Fibroblast of skin of scalp (primary cell): ENCODE measurements at regions not wholly inside any gene's neighbourhood (a gene's known extent, or its start where the extent isn't known, plus 50 kb on each side); places are given as distances from the start of the nearest gene placed in this dataset.

Experiments
- DNase-seq: peaks from one replicate; pipeline ENCODE4 v3.0.0-alpha.2; 2013

GRCh38 chr3:189455641-189456417 lies 175.4 kb upstream of the TP63 start:
- DNase-seq, result peak; percentile 50

GRCh38 chr3:189457201-189457607 lies 174.0 kb upstream of the TP63 start:
- peak; percentile 36 for DNase-seq

GRCh38 chr3:189457631-189458412 lies 173.4 kb upstream of the TP63 start:
- DNase-seq, result no peak

- DNase-seq, result no peak
Measured at GRCh38 chr3:189458528-189458927, 172.7 kb upstream of the TP63 start.

GRCh38 chr3:189459231-189459630 lies 172.0 kb upstream of the TP63 start:
- DNase-seq, result no peak

- DNase-seq, result no peak
Measured at GRCh38 chr3:189460511-189460910, 170.7 kb upstream of the TP63 start.

GRCh38 chr3:189464799-189465198 lies 166.4 kb upstream of the TP63 start:
- no peak for DNase-seq

- no peak for DNase-seq
Measured at GRCh38 chr3:189466004-189466403, 165.2 kb upstream of the TP63 start.

- no peak for DNase-seq
Measured at GRCh38 chr3:189467451-189467850, 163.7 kb upstream of the TP63 start.

- DNase-seq, result no peak
Measured at GRCh38 chr3:189474944-189475343, 156.2 kb upstream of the TP63 start.

GRCh38 chr3:189477614-189478013 lies 153.6 kb upstream of the TP63 start:
- no peak for DNase-seq

- DNase-seq, result no peak
Measured at GRCh38 chr3:189486556-189486955, 144.6 kb upstream of the TP63 start.

GRCh38 chr3:189488241-189488767 lies 142.9 kb upstream of the TP63 start:
- DNase-seq, result peak; percentile 91

- DNase-seq, result no peak
Measured at GRCh38 chr3:189490337-189490736, 140.9 kb upstream of the TP63 start.

GRCh38 chr3:189490749-189491148 lies 140.4 kb upstream of the TP63 start:
- DNase-seq, result no peak

- no peak for DNase-seq
Measured at GRCh38 chr3:189491831-189492230, 139.4 kb upstream of the TP63 start.

GRCh38 chr3:189493271-189493670 lies 137.9 kb upstream of the TP63 start:
- no peak for DNase-seq

GRCh38 chr3:189494632-189495031 lies 136.6 kb upstream of the TP63 start:
- no peak for DNase-seq

- DNase-seq, result no peak
Measured at GRCh38 chr3:189496375-189497138, 134.6 kb upstream of the TP63 start.

- DNase-seq, result no peak
Measured at GRCh38 chr3:189498995-189499704, 132.0 kb upstream of the TP63 start.

GRCh38 chr3:189500299-189500698 lies 130.9 kb upstream of the TP63 start:
- no peak for DNase-seq

- DNase-seq, result no peak
Measured at GRCh38 chr3:189500798-189501495, 130.2 kb upstream of the TP63 start.
